ENCODE measurements at regions not wholly inside any gene's neighbourhood (a gene's known extent, or its start where the extent isn't known, plus 50 kb on each side); places are given as distances from the start of the nearest gene placed in this dataset.

GRCh38 chr17:22518185-22518584 lies 825.9 kb downstream of the KCNJ18 start:
- TF ChIP-seq CTCF (IDR thresholded peaks at IDR 0.05 in 2 of 3, conservative IDR thresholded peaks at IDR 0.05 in 1 of 3; ENCODE audit: borderline replicate concordance in 1 of 3, insufficient read depth in 1 of 3, low read depth in 2 of 3, low read length in 2 of 3) (no peak), MAX (IDR thresholded peaks at IDR 0.05) (no peak), POLR2A (IDR thresholded peaks at IDR 0.05; ENCODE audit: borderline replicate concordance, extremely low read depth, insufficient read depth, insufficient read length) (no peak), POLR2AphosphoS5 (IDR thresholded peaks at IDR 0.05; ENCODE audit: low read depth, low read length) (no peak), SRF (IDR thresholded peaks at IDR 0.05; ENCODE audit: low read depth) (no peak), RAD21 (IDR thresholded peaks at IDR 0.05; ENCODE audit: low read depth) (no peak), REST (IDR thresholded peaks at IDR 0.05; ENCODE audit: low read depth) (no peak), EZH2 (IDR thresholded peaks at IDR 0.05) (no peak), YY1 (IDR thresholded peaks at IDR 0.05; ENCODE audit: extremely low read depth, insufficient replicate concordance, low read depth, low read length) (no peak)

Data from HCT116 (cell line).